PC-3 (cell line): ENCODE measurements at regions not wholly inside any gene's neighbourhood (a gene's known extent, or its start where the extent isn't known, plus 50 kb on each side); places are given as distances from the start of the nearest gene placed in this dataset.
A peak's percentile ranks its signal among the peaks of the same experiment; 100 is the strongest.
"Not testable (repeated sequence)": the region's sequence is repeated elsewhere in the genome, so short reads cannot be mapped to it uniquely, and the experiment has no call there.

Experiments
- ATAC-seq: fragments of 200-7000 bp; cut with Tn5 transposase; 2 replicates; pipeline ENCODE4 v1.9.1; 2020; ENCODE audit warnings: mild to moderate bottlenecking, moderate library complexity
- BruUV-seq: library from RNA; stranded (reverse); fragments of 400-500 nt; replicated peaks from 2 replicates; lab custom pipeline; 2021; lab: Mats Ljungman, UMichigan
- CTCF ChIA-PET: fragments of 300-600 bp; sonication (Branson Sonifier 250); formaldehyde crosslinking; loops from one replicate; lab custom pipeline; 2022; ENCODE audit warnings: antibody characterized with exemption; lab: Charles Lee
- POLR2A ChIA-PET: fragments of 300-600 bp; sonication (Branson Sonifier 250); formaldehyde crosslinking; loops from one replicate; lab custom pipeline; 2022; ENCODE audit warnings: antibody characterized with exemption; ENCODE audit not compliant: unreplicated experiment; lab: Charles Lee
- DNase-seq: peaks from one replicate; pipeline ENCODE4 v3.0.0-alpha.2; 2015
- H2AFZ ChIP-seq: fragments of 300-600 bp; sonication (generic); 2 replicates; pipeline ENCODE4 v1.6.0; 2016; ENCODE audit warnings: antibody characterized with exemption, low read length
- H3F3A ChIP-seq: fragments of 300-600 bp; sonication (generic); one replicate; pipeline ENCODE4 v1.6.0; 2017; ENCODE audit warnings: antibody characterized with exemption, low read length, control low read depth, mild to moderate bottlenecking; ENCODE audit not compliant: unreplicated experiment
- H3K27ac ChIP-seq: fragments of 300-600 bp; sonication (generic); 2 replicates; pipeline ENCODE4 v1.5.1; 2016; ENCODE audit warnings: mild to moderate bottlenecking, low read length
- H3K27me3 ChIP-seq: fragments of 300-600 bp; sonication (generic); 2 replicates; pipeline ENCODE4 v1.6.1; 2016; ENCODE audit warnings: low read length, mixed read lengths
- H3K36me3 ChIP-seq: fragments of 300-600 bp; sonication (generic); 2 replicates; pipeline ENCODE4 v1.6.1; 2016; ENCODE audit warnings: low read depth, mixed run types, low read length, mixed read lengths
- H3K4me1 ChIP-seq: fragments of 300-600 bp; sonication (generic); 2 replicates; pipeline ENCODE4 v1.5.1; 2016; ENCODE audit warnings: low read length; ENCODE audit not compliant: insufficient read depth
- H3K4me2 ChIP-seq: fragments of 300-600 bp; sonication (generic); 2 replicates; pipeline ENCODE4 v1.6.0; 2016; ENCODE audit warnings: low read length
- H3K4me3 ChIP-seq: fragments of 300-600 bp; sonication (generic); 2 replicates; pipeline ENCODE4 v1.5.1; 2016; ENCODE audit warnings: mild to moderate bottlenecking, low read length, mixed read lengths
- H3K79me2 ChIP-seq: fragments of 300-600 bp; sonication (generic); 2 replicates; pipeline ENCODE4 v1.6.1; 2017; ENCODE audit warnings: low read length, mixed read lengths
- H3K9ac ChIP-seq: fragments of 300-600 bp; sonication (generic); 2 replicates; pipeline ENCODE4 v1.6.0; 2016; ENCODE audit warnings: mild to moderate bottlenecking, low read length
- H3K9me2 ChIP-seq: fragments of 300-600 bp; sonication (generic); replicated peaks from 2 replicates; pipeline ENCODE4 v1.6.1; 2016; ENCODE audit warnings: mixed run types, low read length, mixed read lengths
- H3K9me3 ChIP-seq: fragments of 300-600 bp; sonication (generic); 2 replicates; pipeline ENCODE4 v1.6.1; 2016; ENCODE audit warnings: low read length, mixed read lengths
- H4K20me1 ChIP-seq: fragments of 300-600 bp; sonication (generic); 2 replicates; pipeline ENCODE4 v1.6.1; 2016; ENCODE audit warnings: low read length, mixed read lengths
- EZH2 ChIP-seq: fragments of 300-600 bp; sonication (generic); IDR thresholded peaks from one replicate; pipeline ENCODE4 v1.6.1; 2017; ENCODE audit warnings: antibody characterized with exemption, mild to moderate bottlenecking, low read length; ENCODE audit not compliant: unreplicated experiment
- EZH2phosphoT487 ChIP-seq: fragments of 300-600 bp; sonication (generic); IDR thresholded peaks from 2 replicates; pipeline ENCODE4 v1.6.1; 2018; ENCODE audit warnings: mild to moderate bottlenecking, antibody characterized with exemption, low read length, borderline replicate concordance
- intact Hi-C: fragments of 100-400 bp; cut with micrococcal nuclease; formaldehyde crosslinking; loops from 2 replicates; pipeline ENCODE4 v1.9.0; 2023
- TF ChIP-seq, protein P1 (sequence below): fragments of 300-600 bp; sonication (generic); conservative IDR thresholded peaks from 2 replicates; pipeline ENCODE4 v1.5.1; 2017; ENCODE audit warnings: antibody characterized with exemption, low read depth, mild to moderate bottlenecking, low read length

DNA sequence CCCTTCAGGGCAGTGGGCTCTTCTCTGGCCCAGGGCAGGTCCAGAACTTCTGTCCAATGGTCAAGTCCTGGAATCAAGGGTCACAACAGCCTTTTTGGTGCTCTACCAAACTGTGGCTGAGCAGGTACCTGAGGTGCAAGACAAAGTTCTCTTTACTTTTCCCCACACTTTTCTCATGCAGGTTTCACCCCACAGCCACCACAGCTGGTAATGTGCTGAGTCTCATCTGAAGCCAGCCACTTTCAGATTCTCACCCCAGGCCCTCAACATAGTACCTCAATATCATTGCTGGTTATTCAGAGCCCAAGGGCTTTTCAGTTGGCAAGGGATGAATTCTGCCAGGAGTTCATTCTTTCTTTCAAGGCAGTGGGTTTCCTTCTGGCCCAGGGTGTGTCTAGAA lies 426.0 kb downstream of the TECRL start:
- ATAC-seq (no peak), DNase-seq (no peak)
- Histone ChIP-seq H3K9me3 (0 out of 2 replicates have a peak, but pooled peaks cover 4% of the 10 kb centered on the region), H3K4me3 (no peak overlapping the region), H4K20me1 (no peaks in the 10 kb centered on the region), H3K4me1 (no peaks in the 10 kb centered on the region), H3K79me2 (no peaks in the 10 kb centered on the region), H3K27me3 (no peaks in the 10 kb centered on the region), H3K9me2 (no peaks in the 10 kb centered on the region), H3K4me2 (no peak overlapping the region), H3K27ac (no peak overlapping the region), H3K9ac (no peak overlapping the region), H2AFZ (no peak overlapping the region), H3K36me3 (no peaks in the 10 kb centered on the region), H3F3A (no peaks in the 10 kb centered on the region)
- no TSS peak for BruUV-seq
- ChIA-PET POLR2A (no interaction called here), CTCF (no interaction called here)
- no peak for TF ChIP-seq EZH2
- TF ChIP-seq EZH2phosphoT487, result no peak
- TF ChIP-seq, protein P1, sequence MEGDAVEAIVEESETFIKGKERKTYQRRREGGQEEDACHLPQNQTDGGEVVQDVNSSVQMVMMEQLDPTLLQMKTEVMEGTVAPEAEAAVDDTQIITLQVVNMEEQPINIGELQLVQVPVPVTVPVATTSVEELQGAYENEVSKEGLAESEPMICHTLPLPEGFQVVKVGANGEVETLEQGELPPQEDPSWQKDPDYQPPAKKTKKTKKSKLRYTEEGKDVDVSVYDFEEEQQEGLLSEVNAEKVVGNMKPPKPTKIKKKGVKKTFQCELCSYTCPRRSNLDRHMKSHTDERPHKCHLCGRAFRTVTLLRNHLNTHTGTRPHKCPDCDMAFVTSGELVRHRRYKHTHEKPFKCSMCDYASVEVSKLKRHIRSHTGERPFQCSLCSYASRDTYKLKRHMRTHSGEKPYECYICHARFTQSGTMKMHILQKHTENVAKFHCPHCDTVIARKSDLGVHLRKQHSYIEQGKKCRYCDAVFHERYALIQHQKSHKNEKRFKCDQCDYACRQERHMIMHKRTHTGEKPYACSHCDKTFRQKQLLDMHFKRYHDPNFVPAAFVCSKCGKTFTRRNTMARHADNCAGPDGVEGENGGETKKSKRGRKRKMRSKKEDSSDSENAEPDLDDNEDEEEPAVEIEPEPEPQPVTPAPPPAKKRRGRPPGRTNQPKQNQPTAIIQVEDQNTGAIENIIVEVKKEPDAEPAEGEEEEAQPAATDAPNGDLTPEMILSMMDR, result no peak
- intact Hi-C loops, result no loop called here

DNA sequence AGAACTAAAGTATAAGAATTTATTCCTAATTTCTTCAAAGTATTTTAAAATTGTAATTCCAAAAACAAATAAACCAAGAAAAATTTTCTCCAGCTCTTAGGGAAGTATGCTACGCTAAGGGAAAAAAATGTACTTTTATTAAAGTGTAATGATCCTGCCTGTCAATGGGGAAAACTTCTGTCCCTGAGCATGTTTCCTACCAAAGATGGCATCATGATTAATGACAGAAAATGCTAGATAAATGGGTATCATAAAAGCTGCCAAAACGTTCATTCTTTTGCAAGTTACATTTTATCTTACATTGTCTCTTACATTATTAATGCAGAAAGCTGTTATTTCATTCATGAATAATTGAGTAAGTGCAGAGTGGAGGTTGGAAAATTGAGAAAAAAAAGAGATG lies 443.4 kb downstream of the TECRL start:
- BruUV-seq, result no TSS peak
- TF ChIP-seq EZH2phosphoT487, result no peak
- TF ChIP-seq, protein P1, result no peak
- TF ChIP-seq EZH2, result no peak
- H3K4me3 ChIP-seq, result no peak overlapping the region
- CTCF ChIA-PET, result no interaction called here
- H3K4me1 ChIP-seq, result no peaks in the 10 kb centered on the region
- H3F3A ChIP-seq, result no peaks in the 10 kb centered on the region
- no peaks in the 10 kb centered on the region for H3K36me3 ChIP-seq
- no peak overlapping the region for H3K27ac ChIP-seq
- DNase-seq (no peak), ATAC-seq (no peak)
- H3K9me2 ChIP-seq, result no peaks in the 10 kb centered on the region
- H3K79me2 ChIP-seq, result no peaks in the 10 kb centered on the region
- H3K4me2 ChIP-seq, result no peak overlapping the region
- no peak overlapping the region for H3K9ac ChIP-seq
- no peaks in the 10 kb centered on the region for H3K27me3 ChIP-seq
- no peaks in the 10 kb centered on the region for H3K9me3 ChIP-seq
- H4K20me1 ChIP-seq, result no peaks in the 10 kb centered on the region
- H2AFZ ChIP-seq, result 0 out of 2 replicates have a peak overlapping the region, but pooled peaks have one; percentile 11
- intact Hi-C loops, result no loop called here
- POLR2A ChIA-PET, result no interaction called here

DNA sequence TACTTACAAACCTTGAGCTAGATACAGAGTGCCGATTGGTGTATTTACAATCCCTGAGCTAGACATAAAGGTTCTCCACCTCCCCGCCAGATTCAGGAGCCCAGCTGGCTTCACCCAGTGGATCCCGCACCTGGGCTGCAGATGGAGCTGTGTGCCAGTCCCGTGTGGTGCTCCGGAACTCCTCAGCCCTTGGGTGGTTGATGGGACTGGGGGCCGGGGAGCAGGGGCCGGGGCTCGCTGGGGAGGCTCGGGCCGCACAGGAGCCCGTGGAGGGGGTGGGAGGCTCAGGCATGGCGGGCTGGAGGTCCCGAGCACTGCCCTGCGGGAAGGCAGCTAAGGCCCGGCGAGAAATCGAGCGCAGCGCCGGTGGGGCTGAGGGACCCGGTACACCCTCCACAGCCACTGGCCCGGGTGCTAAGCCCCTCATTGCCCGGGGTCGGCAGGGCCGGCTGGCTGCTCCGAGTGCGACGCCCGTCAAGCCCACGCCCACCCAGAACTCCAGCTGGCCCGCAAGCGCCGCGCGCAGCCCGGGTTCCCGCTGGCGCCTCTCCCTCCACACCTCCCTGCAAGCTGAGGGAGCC lies 466.5 kb downstream of the TECRL start:
- H3K79me2 ChIP-seq, H3K9ac ChIP-seq, intact Hi-C loops, H3F3A ChIP-seq, CTCF ChIA-PET, H3K36me3 ChIP-seq, POLR2A ChIA-PET, H2AFZ ChIP-seq, H3K9me2 ChIP-seq, H3K27ac ChIP-seq, H3K4me3 ChIP-seq, BruUV-seq, H4K20me1 ChIP-seq, DNase-seq, H3K4me2 ChIP-seq, H3K9me3 ChIP-seq, ATAC-seq, H3K27me3 ChIP-seq: not testable (repeated sequence)
- H3K4me1 ChIP-seq, result peaks cover 13% of the 10 kb centered on the region
